ENCODE measurements at regions not wholly inside any gene's neighbourhood (a gene's known extent, or its start where the extent isn't known, plus 50 kb on each side); places are given as distances from the start of the nearest gene placed in this dataset.

- no peaks in the 10 kb centered on the region for H3K9me3 ChIP-seq (replicated peaks; ENCODE audit: control insufficient read depth, insufficient read depth, low read length)
- DNase-seq (ENCODE audit: low read depth, low spot score), result no peak
- no peak overlapping the region for H2AFZ ChIP-seq (ENCODE audit: control insufficient read depth, low read depth, low read length)
- POLR2A ChIA-PET, result no interaction called here
- 56% methylated on average over 4 of the region's 4 CpGs for WGBS (ENCODE audit: insufficient coverage, insufficient replicate concordance, low lambda C conversion rate, missing lambda C conversion rate)
- CTCF ChIA-PET, result interaction anchor here (0.7 to 1.4 kb wide), 3 partner anchors 8 to 89 kb away, joined by 3 to 4 read pairs (median 4); no protein-coding TSS in a partner anchor
- intact Hi-C loops (cut with micrococcal nuclease; ENCODE audit: unreplicated experiment), result no loop called here
- H3K4me2 ChIP-seq (ENCODE audit: control insufficient read depth, insufficient read depth), result no peak overlapping the region
- H4K20me1 ChIP-seq (ENCODE audit: control insufficient read depth, insufficient read depth), result no peaks in the 10 kb centered on the region
- SMC1A ChIA-PET (ENCODE audit: uncharacterized antibody, unreplicated experiment), result interaction anchor here (0.8 to 1.2 kb wide), 4 partner anchors 9 to 121 kb away, joined by 3 to 5 read pairs (median 3); no protein-coding TSS in a partner anchor
- no peak overlapping the region for H3K27ac ChIP-seq (ENCODE audit: control insufficient read depth, insufficient read depth)
- H3K4me3 ChIP-seq, result no peak overlapping the region
- H3K9ac ChIP-seq (ENCODE audit: control insufficient read depth, insufficient read depth, low read length), result no peak overlapping the region
- BruUV-seq (replicated peaks), result no TSS peak
- FAIRE-seq, result no peak
- no peaks in the 10 kb centered on the region for H3K4me1 ChIP-seq (ENCODE audit: control insufficient read depth, insufficient read depth, low read length)
- no peak for TF ChIP-seq MYB (IDR thresholded peaks at IDR 0.05; ENCODE audit: borderline replicate concordance, low read depth, low read length)
- no peak for TF ChIP-seq EZH2 (IDR thresholded peaks at IDR 0.05; ENCODE audit: borderline replicate concordance, control insufficient read depth, low read depth, low read length)
- TF ChIP-seq BHLHE40 (IDR thresholded peaks at IDR 0.05; ENCODE audit: borderline replicate concordance in 1 of 2, low read depth in 2 of 2, low read length in 1 of 2), result no peak
- TF ChIP-seq RFX5 (IDR thresholded peaks at IDR 0.05; ENCODE audit: low read depth, low read length), result no peak
- TF ChIP-seq ZBTB40 (IDR thresholded peaks at IDR 0.05; ENCODE audit: borderline replicate concordance), result no peak
- TF ChIP-seq PKNOX1 (IDR thresholded peaks at IDR 0.05), result no peak
- TF ChIP-seq MLLT1 (IDR thresholded peaks at IDR 0.05), result no peak
- no peak for TF ChIP-seq TCF12 (IDR thresholded peaks at IDR 0.05; ENCODE audit: low read depth, low read length)
- no peak for TF ChIP-seq KLF5 (IDR thresholded peaks at IDR 0.05; ENCODE audit: partially characterized antibody)
- no peak for TF ChIP-seq SRF (IDR thresholded peaks at IDR 0.05; ENCODE audit: low read depth in 2 of 2, low read length in 2 of 2)
- no peak for TF ChIP-seq SREBF2 (IDR thresholded peaks at IDR 0.05; ENCODE audit: low read length)
- TF ChIP-seq WRNIP1 (IDR thresholded peaks at IDR 0.05; ENCODE audit: borderline replicate concordance, low read depth, low read length), result no peak
- TF ChIP-seq JUND (IDR thresholded peaks at IDR 0.05; ENCODE audit: low read depth, low read length), result no peak
- no peak for TF ChIP-seq HDGF (IDR thresholded peaks at IDR 0.05)
- no peak for TF ChIP-seq NFXL1 (IDR thresholded peaks at IDR 0.05; ENCODE audit: borderline replicate concordance)
- no peak for TF ChIP-seq HCFC1 (IDR thresholded peaks at IDR 0.05; ENCODE audit: low read length)
- no peak for TF ChIP-seq SIN3A (IDR thresholded peaks at IDR 0.05; ENCODE audit: low read depth, low read length)
- no peak for TF ChIP-seq RCOR1 (conservative IDR thresholded peaks at IDR 0.05; ENCODE audit: low read depth, low read length)
- no peak for TF ChIP-seq IRF4 (IDR thresholded peaks at IDR 0.05; ENCODE audit: low read depth, low read length)
- RAD21 ChIA-PET (ENCODE audit: unreplicated experiment), result interaction anchor here (0.9 to 1.3 kb wide), 2 partner anchors 53 to 121 kb away, joined by 3 read pairs; no protein-coding TSS in a partner anchor
- no peaks in the 10 kb centered on the region for H3K36me3 ChIP-seq (ENCODE audit: control insufficient read depth in 2 of 2, insufficient read depth in 2 of 2, low read length in 1 of 2)
- no peaks in the 10 kb centered on the region for H3K27me3 ChIP-seq (replicated peaks in 1 of 2; ENCODE audit: control insufficient read depth in 2 of 2, insufficient read depth in 2 of 2, low read length in 1 of 2)
- no peak for ATAC-seq
- no peaks in the 10 kb centered on the region for H3K79me2 ChIP-seq (ENCODE audit: control insufficient read depth, insufficient read depth, low read length)
- in situ Hi-C loops (cut with MboI), result no loop called here
Observed at GRCh38 chr2:207231967-207232366, 66.2 kb upstream of the KLF7 start.

Measured in GM12878 (cell line).